Superior temporal gyrus (tissue), 1 donor: ENCODE measurements at regions not wholly inside any gene's neighbourhood (a gene's known extent, or its start where the extent isn't known, plus 50 kb on each side); places are given as distances from the start of the nearest gene placed in this dataset.

ENCODE experiments used
- DNase-seq: peaks from one replicate; pipeline ENCODE4 v3.0.0-alpha.2; 2016; ENCODE audit errors: extremely low spot score

GRCh38 chr2:19607400-19607799 is 249.0 kb upstream of the OSR1 start:
- DNase-seq, result no peak

GRCh38 chr2:19600982-19601381 is 242.6 kb upstream of the OSR1 start:
- DNase-seq, result no peak

- no peak for DNase-seq
These were observed 242.1 kb upstream of the OSR1 start for GRCh38 chr2:19600506-19600905.

- DNase-seq, result no peak
These were observed 240.5 kb upstream of the OSR1 start for GRCh38 chr2:19598971-19599370.

GRCh38 chr2:19592197-19592596 is 233.8 kb upstream of the OSR1 start:
- DNase-seq, result no peak

- no peak for DNase-seq
These were observed 231.4 kb upstream of the OSR1 start for GRCh38 chr2:19589791-19590190.

- DNase-seq, result no peak
These were observed 222.4 kb upstream of the OSR1 start for GRCh38 chr2:19580830-19581229.

GRCh38 chr2:19580264-19580663 is 221.8 kb upstream of the OSR1 start:
- DNase-seq, result no peak

GRCh38 chr2:19579461-19579860 is 221.0 kb upstream of the OSR1 start:
- no peak for DNase-seq

GRCh38 chr2:19577723-19578122 is 219.3 kb upstream of the OSR1 start:
- no peak for DNase-seq

- DNase-seq, result no peak
These were observed 218.0 kb upstream of the OSR1 start for GRCh38 chr2:19576411-19576810.

- no peak for DNase-seq
These were observed 217.2 kb upstream of the OSR1 start for GRCh38 chr2:19575641-19576040.

GRCh38 chr2:19574778-19575260 is 216.4 kb upstream of the OSR1 start:
- no peak for DNase-seq

GRCh38 chr2:19573784-19574183 is 215.4 kb upstream of the OSR1 start:
- DNase-seq, result no peak

GRCh38 chr2:19571773-19572172 is 213.3 kb upstream of the OSR1 start:
- no peak for DNase-seq

- DNase-seq, result no peak
These were observed 210.9 kb upstream of the OSR1 start for GRCh38 chr2:19569300-19569791.

- DNase-seq, result no peak
These were observed 210.4 kb upstream of the OSR1 start for GRCh38 chr2:19568809-19569208.

- no peak for DNase-seq
These were observed 202.4 kb upstream of the OSR1 start for GRCh38 chr2:19560785-19561184.

GRCh38 chr2:19559596-19560240 is 201.3 kb upstream of the OSR1 start:
- DNase-seq, result no peak

GRCh38 chr2:19556648-19557047 is 198.2 kb upstream of the OSR1 start:
- DNase-seq, result no peak

GRCh38 chr2:19554520-19554919 is 196.1 kb upstream of the OSR1 start:
- DNase-seq, result no peak

- DNase-seq, result no peak
These were observed 193.8 kb upstream of the OSR1 start for GRCh38 chr2:19552270-19552669.

GRCh38 chr2:19550750-19551149 is 192.3 kb upstream of the OSR1 start:
- no peak for DNase-seq

GRCh38 chr2:19549821-19550220 is 191.4 kb upstream of the OSR1 start:
- DNase-seq, result no peak
